Astrocyte (in vitro differentiated cells and primary cell): ENCODE measurements at regions not wholly inside any gene's neighbourhood (a gene's known extent, or its start where the extent isn't known, plus 50 kb on each side); places are given as distances from the start of the nearest gene placed in this dataset.

Source experiments
- DNase-seq: peaks from one replicate; pipeline ENCODE4 v3.0.0-alpha.2; 2010; ENCODE audit warnings: low read depth
- FAIRE-seq: peaks from 2 replicates; lab custom pipeline; 2011; peaks lifted over from hg19 to GRCh38; lab: Jason Lieb, UNC
- H2AFZ ChIP-seq: 2 replicates; pipeline ENCODE4 v1.6.0; 2012; ENCODE audit warnings: low read depth, low read length, inconsistent platforms
- H3K27ac ChIP-seq: 2 replicates; pipeline ENCODE4 v1.5.1; 2011; ENCODE audit warnings: low read depth, low read length, inconsistent platforms
- H3K27me3 ChIP-seq: 2 replicates; pipeline ENCODE4 v1.6.0; 2011; ENCODE audit warnings: low read length, inconsistent platforms; ENCODE audit not compliant: insufficient read depth
- H3K36me3 ChIP-seq: 2 replicates; pipeline ENCODE4 v1.5.1; 2011; ENCODE audit warnings: low read length, inconsistent platforms; ENCODE audit not compliant: insufficient read depth
- H3K4me1 ChIP-seq: 2 replicates; pipeline ENCODE4 v1.5.1; 2011; ENCODE audit warnings: low read length, inconsistent platforms; ENCODE audit not compliant: insufficient read depth
- H3K4me2 ChIP-seq: 2 replicates; pipeline ENCODE4 v1.6.0; 2012; ENCODE audit warnings: low read length, inconsistent platforms
- H3K4me3 ChIP-seq: 2 replicates; pipeline ENCODE4 v1.5.1; 2011; ENCODE audit warnings: low read depth, mild to moderate bottlenecking, low read length, inconsistent platforms; ENCODE audit not compliant: insufficient read depth
- H3K79me2 ChIP-seq: 2 replicates; pipeline ENCODE4 v1.6.0; 2012; ENCODE audit warnings: mild to moderate bottlenecking, low read length, inconsistent platforms; ENCODE audit not compliant: insufficient read depth
- H3K9ac ChIP-seq: 2 replicates; pipeline ENCODE4 v1.6.0; 2012; ENCODE audit warnings: mild to moderate bottlenecking, low read length, inconsistent platforms
- H3K9me3 ChIP-seq: 2 replicates; pipeline ENCODE4 v1.5.1; 2012; ENCODE audit warnings: low read depth, mild to moderate bottlenecking, low read length, inconsistent platforms; ENCODE audit not compliant: insufficient read depth
- H4K20me1 ChIP-seq: 2 replicates; pipeline ENCODE4 v1.6.0; 2012; ENCODE audit warnings: low read length, inconsistent platforms; ENCODE audit not compliant: insufficient read depth
- H3K27ac Mint-ChIP-seq: one replicate; pipeline ENCODE4 v1.8.0; 2021; ENCODE audit warnings: mild to moderate bottlenecking, mixed read lengths; ENCODE audit not compliant: unreplicated experiment
- H3K27me3 Mint-ChIP-seq: one replicate; pipeline ENCODE4 v1.8.0; 2021; ENCODE audit warnings: low read depth, mixed read lengths; ENCODE audit not compliant: unreplicated experiment
- H3K36me3 Mint-ChIP-seq: one replicate; pipeline ENCODE4 v1.8.0; 2021; ENCODE audit warnings: low read depth, mixed read lengths; ENCODE audit not compliant: unreplicated experiment
- H3K4me1 Mint-ChIP-seq: one replicate; pipeline ENCODE4 v1.8.0; 2021; ENCODE audit warnings: low read depth, mixed read lengths; ENCODE audit not compliant: unreplicated experiment
- H3K4me3 Mint-ChIP-seq: one replicate; pipeline ENCODE4 v1.8.0; 2021; ENCODE audit warnings: mild to moderate bottlenecking, moderate library complexity, mixed read lengths; ENCODE audit not compliant: unreplicated experiment
- H3K9me3 Mint-ChIP-seq: one replicate; pipeline ENCODE4 v1.8.0; 2021; ENCODE audit warnings: mild to moderate bottlenecking, mixed read lengths; ENCODE audit not compliant: unreplicated experiment
- EZH2 ChIP-seq: IDR thresholded peaks from 2 replicates; pipeline ENCODE4 v1.6.1; 2012; ENCODE audit warnings: mild to moderate bottlenecking, low read length, inconsistent platforms; ENCODE audit not compliant: insufficient read depth
- TF ChIP-seq, protein P1 (sequence below): IDR thresholded peaks from 2 replicates; pipeline ENCODE4 v1.5.1; 2011; ENCODE audit warnings: low read depth, mild to moderate bottlenecking, inconsistent platforms, low read length, moderate library complexity; ENCODE audit not compliant: insufficient read depth

DNA sequence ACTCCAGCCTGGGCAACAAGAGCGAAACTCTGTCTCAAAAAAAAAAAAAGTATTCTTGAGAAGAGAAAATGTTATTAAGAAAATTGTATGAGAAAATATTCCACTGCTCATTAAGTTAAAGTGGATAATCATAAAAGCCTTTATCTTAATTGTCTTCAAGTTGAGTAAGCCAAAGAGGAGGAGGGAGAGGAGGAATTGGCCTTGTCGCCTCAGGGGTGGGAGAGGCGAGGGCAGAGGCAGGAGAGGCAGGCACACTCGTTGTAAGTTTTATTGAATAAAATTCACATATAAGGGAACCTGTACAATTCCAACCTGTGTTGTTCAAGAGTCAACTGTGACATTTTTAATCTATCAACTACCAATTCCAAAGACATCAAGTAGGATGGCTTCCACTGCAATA is 820.3 kb downstream of the USP25 start:
- Mint-ChIP-seq H3K36me3 (no peaks in the 10 kb centered on the region), H3K4me3 (no peak overlapping the region), H3K27ac (no peak overlapping the region), H3K9me3 (no peaks in the 10 kb centered on the region), H3K4me1 (peaks cover 1% of the 10 kb centered on the region), H3K27me3 (no peaks in the 10 kb centered on the region)
- no peak overlapping the region for H3K4me2 ChIP-seq
- peaks cover 7% of the 10 kb centered on the region for H4K20me1 ChIP-seq
- FAIRE-seq (no peak), DNase-seq (no peak)
- peaks cover 3% of the 10 kb centered on the region for H3K79me2 ChIP-seq
- no peak overlapping the region for H3K9ac ChIP-seq
- no peak overlapping the region for H3K27ac ChIP-seq
- H3K36me3 ChIP-seq = no peaks in the 10 kb centered on the region
- TF ChIP-seq, protein P1, sequence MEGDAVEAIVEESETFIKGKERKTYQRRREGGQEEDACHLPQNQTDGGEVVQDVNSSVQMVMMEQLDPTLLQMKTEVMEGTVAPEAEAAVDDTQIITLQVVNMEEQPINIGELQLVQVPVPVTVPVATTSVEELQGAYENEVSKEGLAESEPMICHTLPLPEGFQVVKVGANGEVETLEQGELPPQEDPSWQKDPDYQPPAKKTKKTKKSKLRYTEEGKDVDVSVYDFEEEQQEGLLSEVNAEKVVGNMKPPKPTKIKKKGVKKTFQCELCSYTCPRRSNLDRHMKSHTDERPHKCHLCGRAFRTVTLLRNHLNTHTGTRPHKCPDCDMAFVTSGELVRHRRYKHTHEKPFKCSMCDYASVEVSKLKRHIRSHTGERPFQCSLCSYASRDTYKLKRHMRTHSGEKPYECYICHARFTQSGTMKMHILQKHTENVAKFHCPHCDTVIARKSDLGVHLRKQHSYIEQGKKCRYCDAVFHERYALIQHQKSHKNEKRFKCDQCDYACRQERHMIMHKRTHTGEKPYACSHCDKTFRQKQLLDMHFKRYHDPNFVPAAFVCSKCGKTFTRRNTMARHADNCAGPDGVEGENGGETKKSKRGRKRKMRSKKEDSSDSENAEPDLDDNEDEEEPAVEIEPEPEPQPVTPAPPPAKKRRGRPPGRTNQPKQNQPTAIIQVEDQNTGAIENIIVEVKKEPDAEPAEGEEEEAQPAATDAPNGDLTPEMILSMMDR = no peak
- no peak for TF ChIP-seq EZH2
- H3K4me1 ChIP-seq = no peaks in the 10 kb centered on the region
- H3K9me3 ChIP-seq = no peaks in the 10 kb centered on the region
- no peak overlapping the region for H3K4me3 ChIP-seq
- H3K27me3 ChIP-seq = no peaks in the 10 kb centered on the region
- H2AFZ ChIP-seq = no peak overlapping the region

DNA sequence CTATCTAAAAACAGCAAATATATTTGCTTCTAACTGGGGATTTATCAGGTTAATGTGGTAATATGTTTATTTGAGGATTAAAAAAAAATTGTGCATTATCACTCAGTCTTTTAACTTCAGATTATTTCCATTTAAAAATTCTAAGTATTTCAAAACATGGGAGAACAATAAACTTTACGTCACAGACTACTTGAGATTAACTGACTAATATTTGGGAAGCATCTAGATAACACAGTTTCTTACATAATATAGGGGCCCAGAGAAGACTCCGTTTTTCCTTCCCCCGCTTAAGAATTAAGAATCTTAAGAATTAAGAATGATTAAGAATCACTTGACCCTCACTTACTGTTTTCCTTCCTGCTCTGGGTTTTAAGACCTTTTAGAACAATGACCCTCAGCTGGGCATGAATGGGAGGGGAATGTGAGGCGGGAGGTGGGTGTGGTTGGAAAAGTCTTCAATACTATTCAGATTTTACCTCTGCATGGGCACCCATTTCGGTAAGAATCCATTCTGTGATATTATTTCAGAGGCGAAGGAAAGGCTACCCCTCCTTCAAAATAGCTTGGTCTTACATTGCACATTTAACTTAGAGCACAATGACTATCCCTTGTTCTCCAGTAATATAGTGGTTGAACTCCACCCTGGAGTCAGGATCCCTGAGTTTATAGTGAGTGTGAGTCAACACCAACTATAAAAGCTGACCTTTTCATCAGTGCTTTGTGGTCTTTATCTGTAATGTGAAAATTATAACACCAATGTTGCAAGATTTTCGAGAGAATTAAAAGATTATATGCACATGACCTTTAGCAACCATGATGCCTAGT is 821.3 kb downstream of the USP25 start:
- no peak for FAIRE-seq

More for the DNA sequence above, 821.3 kb downstream of the USP25 start:
- no peaks in the 10 kb centered on the region for H3K4me1 ChIP-seq
- H4K20me1 ChIP-seq = peaks cover 7% of the 10 kb centered on the region
- TF ChIP-seq, protein P1 = no peak
- TF ChIP-seq EZH2 = no peak
- Mint-ChIP-seq H3K36me3 (no peaks in the 10 kb centered on the region), H3K27ac (no peak overlapping the region), H3K27me3 (no peaks in the 10 kb centered on the region), H3K4me1 (peaks cover 1% of the 10 kb centered on the region), H3K9me3 (no peaks in the 10 kb centered on the region), H3K4me3 (no peak overlapping the region)
- H3K9ac ChIP-seq = no peak overlapping the region
- no peak overlapping the region for H3K4me3 ChIP-seq
- no peaks in the 10 kb centered on the region for H3K27me3 ChIP-seq
- H3K79me2 ChIP-seq = peaks cover 6% of the 10 kb centered on the region
- DNase-seq = no peak
- H3K27ac ChIP-seq = no peak overlapping the region
- H2AFZ ChIP-seq = no peak overlapping the region
- no peaks in the 10 kb centered on the region for H3K9me3 ChIP-seq
- no peaks in the 10 kb centered on the region for H3K36me3 ChIP-seq
- no peak overlapping the region for H3K4me2 ChIP-seq
